GM23338 (cell line): ENCODE measurements at regions not wholly inside any gene's neighbourhood (a gene's known extent, or its start where the extent isn't known, plus 50 kb on each side); places are given as distances from the start of the nearest gene placed in this dataset.

Experiments
- ATAC-seq: fragments of 200-7000 bp; cut with Tn5 transposase; 3 replicates; pipeline ENCODE4 v1.9.1; 2020
- DNase-seq: peaks from one replicate; pipeline ENCODE4 v3.0.0-alpha.2; 2015; ENCODE audit warnings: low spot score
- H2AFZ ChIP-seq: fragments of 200-600 bp; sonication (generic); 2 replicates; pipeline ENCODE4 v1.8.0; 2016; ENCODE audit warnings: antibody characterized with exemption, mild to moderate bottlenecking, moderate library complexity
- H3F3A ChIP-seq: fragments of 200-600 bp; sonication (generic); replicated peaks from 2 replicates; pipeline ENCODE4 v1.8.0; 2017; ENCODE audit warnings: antibody characterized with exemption, mixed run types, low read depth
- H3K27ac ChIP-seq: fragments of 200-600 bp; sonication (generic); 2 replicates; pipeline ENCODE4 v1.6.1; 2016; ENCODE audit warnings: low read depth
- H3K27me3 ChIP-seq: fragments of 200-600 bp; sonication (generic); 2 replicates; pipeline ENCODE4 v1.8.0; 2016; ENCODE audit warnings: mild to moderate bottlenecking, mixed run types, moderate library complexity; ENCODE audit not compliant: insufficient read depth
- H3K36me3 ChIP-seq: fragments of 200-600 bp; sonication (generic); 2 replicates; pipeline ENCODE4 v1.8.0; 2016; ENCODE audit warnings: mild to moderate bottlenecking; ENCODE audit not compliant: insufficient read depth
- H3K4me1 ChIP-seq: fragments of 200-600 bp; sonication (generic); 2 replicates; pipeline ENCODE4 v1.8.0; 2016; ENCODE audit warnings: mild to moderate bottlenecking, moderate library complexity; ENCODE audit not compliant: insufficient read depth
- H3K4me2 ChIP-seq: fragments of 200-600 bp; sonication (generic); 2 replicates; pipeline ENCODE4 v1.7.1; 2017; ENCODE audit warnings: mixed run types
- H3K4me3 ChIP-seq: fragments of 200-600 bp; sonication (generic); 2 replicates; pipeline ENCODE4 v1.6.1; 2016; ENCODE audit warnings: mixed run types
- H3K79me2 ChIP-seq: fragments of 200-600 bp; sonication (generic); replicated peaks from 2 replicates; pipeline ENCODE4 v1.8.0; 2017; ENCODE audit warnings: mild to moderate bottlenecking; ENCODE audit not compliant: insufficient read depth
- H3K9me2 ChIP-seq: fragments of 200-600 bp; sonication (generic); 2 replicates; pipeline ENCODE4 v1.8.0; 2017; ENCODE audit not compliant: insufficient read depth
- H4K20me1 ChIP-seq: fragments of 200-600 bp; sonication (generic); replicated peaks from 2 replicates; pipeline ENCODE4 v1.8.0; 2017; ENCODE audit warnings: mild to moderate bottlenecking; ENCODE audit not compliant: insufficient read depth
- H3K27ac Mint-ChIP-seq: 2 replicates; pipeline ENCODE4 v1.8.0; 2020; ENCODE audit warnings: inconsistent platforms, mild to moderate bottlenecking, moderate library complexity, mixed read lengths
- H3K27me3 Mint-ChIP-seq: 3 replicates; pipeline ENCODE4 v1.8.0; 2022; ENCODE audit warnings: low read depth, mild to moderate bottlenecking, moderate library complexity, mixed read lengths, inconsistent platforms; ENCODE audit not compliant: insufficient read depth, poor library complexity
- H3K36me3 Mint-ChIP-seq: 3 replicates; pipeline ENCODE4 v1.8.0; 2021; ENCODE audit warnings: low read depth, mild to moderate bottlenecking, inconsistent platforms, moderate library complexity, mixed read lengths
- H3K4me1 Mint-ChIP-seq: 3 replicates; pipeline ENCODE4 v1.8.0; 2020; ENCODE audit warnings: mild to moderate bottlenecking, inconsistent platforms, mixed read lengths
- H3K4me3 Mint-ChIP-seq: 3 replicates; pipeline ENCODE4 v1.8.0; 2021; ENCODE audit warnings: moderate library complexity, mild to moderate bottlenecking, inconsistent platforms, mixed read lengths
- H3K9me3 Mint-ChIP-seq: 3 replicates; pipeline ENCODE4 v1.8.0; 2020; ENCODE audit warnings: moderate library complexity, mild to moderate bottlenecking, inconsistent platforms, mixed read lengths
- CREB1 ChIP-seq: fragments of 250-450 bp; sonication (Bioruptor Pico); IDR thresholded peaks from 2 replicates; pipeline ENCODE4 v1.5.0; 2020; ENCODE audit warnings: low read depth, mild to moderate bottlenecking, moderate library complexity
- CTCF ChIP-seq, 2 experiments: fragments of 200-600 bp in 1 of 2; sonication (generic) in 1 of 2; conservative IDR thresholded peaks; 2 replicates each; pipeline versions ENCODE4 v1.5.1 to v1.6.1; 2016 to 2017; ENCODE audit warnings: antibody characterized with exemption in 2 of 2, low read depth in 2 of 2, mild to moderate bottlenecking in 2 of 2, moderate library complexity in 1 of 2
- EZH2 ChIP-seq: fragments of 200-600 bp; sonication (generic); IDR thresholded peaks from one replicate; pipeline ENCODE4 v1.8.0; 2017; ENCODE audit warnings: antibody characterized with exemption, mild to moderate bottlenecking, low read depth; ENCODE audit not compliant: unreplicated experiment
- EZH2phosphoT487 ChIP-seq: fragments of 200-600 bp; sonication (generic); IDR thresholded peaks from one replicate; pipeline ENCODE4 v1.8.1; 2018; ENCODE audit warnings: antibody characterized with exemption; ENCODE audit not compliant: unreplicated experiment
- JUNB ChIP-seq: IDR thresholded peaks from one replicate; pipeline ENCODE4 v1.6.1; 2016; ENCODE audit warnings: antibody characterized with exemption; ENCODE audit not compliant: unreplicated experiment
- NANOG ChIP-seq: IDR thresholded peaks from 2 replicates; pipeline ENCODE4 v1.6.1; 2016; ENCODE audit warnings: antibody characterized with exemption, borderline replicate concordance
- POLR2AphosphoS5 ChIP-seq: IDR thresholded peaks from 2 replicates; pipeline ENCODE4 v1.6.1; 2016; ENCODE audit warnings: antibody characterized with exemption, low read depth
- STAT1 ChIP-seq: IDR thresholded peaks from one replicate; pipeline ENCODE4 v1.6.1; 2016; ENCODE audit warnings: antibody characterized with exemption; ENCODE audit not compliant: unreplicated experiment
- ZNF114 ChIP-seq: fragments of 250-450 bp; sonication (Bioruptor Pico); IDR thresholded peaks from 2 replicates; pipeline ENCODE4 v1.5.0; 2020; ENCODE audit warnings: mild to moderate bottlenecking, moderate library complexity
- ZNF331 ChIP-seq: fragments of 250-450 bp; sonication (Bioruptor Pico); IDR thresholded peaks from 2 replicates; pipeline ENCODE4 v1.5.0; 2020; ENCODE audit warnings: low read depth, mild to moderate bottlenecking, moderate library complexity
- TF ChIP-seq, protein P1 (sequence below): fragments of 250-450 bp; sonication (Bioruptor Pico); IDR thresholded peaks from 2 replicates; pipeline ENCODE4 v1.5.0; 2020; ENCODE audit warnings: mild to moderate bottlenecking, moderate library complexity

GRCh38 chr10:34045571-34046190 lies 711.2 kb upstream of the NRP1 start (continued):
- TF ChIP-seq, protein P1, sequence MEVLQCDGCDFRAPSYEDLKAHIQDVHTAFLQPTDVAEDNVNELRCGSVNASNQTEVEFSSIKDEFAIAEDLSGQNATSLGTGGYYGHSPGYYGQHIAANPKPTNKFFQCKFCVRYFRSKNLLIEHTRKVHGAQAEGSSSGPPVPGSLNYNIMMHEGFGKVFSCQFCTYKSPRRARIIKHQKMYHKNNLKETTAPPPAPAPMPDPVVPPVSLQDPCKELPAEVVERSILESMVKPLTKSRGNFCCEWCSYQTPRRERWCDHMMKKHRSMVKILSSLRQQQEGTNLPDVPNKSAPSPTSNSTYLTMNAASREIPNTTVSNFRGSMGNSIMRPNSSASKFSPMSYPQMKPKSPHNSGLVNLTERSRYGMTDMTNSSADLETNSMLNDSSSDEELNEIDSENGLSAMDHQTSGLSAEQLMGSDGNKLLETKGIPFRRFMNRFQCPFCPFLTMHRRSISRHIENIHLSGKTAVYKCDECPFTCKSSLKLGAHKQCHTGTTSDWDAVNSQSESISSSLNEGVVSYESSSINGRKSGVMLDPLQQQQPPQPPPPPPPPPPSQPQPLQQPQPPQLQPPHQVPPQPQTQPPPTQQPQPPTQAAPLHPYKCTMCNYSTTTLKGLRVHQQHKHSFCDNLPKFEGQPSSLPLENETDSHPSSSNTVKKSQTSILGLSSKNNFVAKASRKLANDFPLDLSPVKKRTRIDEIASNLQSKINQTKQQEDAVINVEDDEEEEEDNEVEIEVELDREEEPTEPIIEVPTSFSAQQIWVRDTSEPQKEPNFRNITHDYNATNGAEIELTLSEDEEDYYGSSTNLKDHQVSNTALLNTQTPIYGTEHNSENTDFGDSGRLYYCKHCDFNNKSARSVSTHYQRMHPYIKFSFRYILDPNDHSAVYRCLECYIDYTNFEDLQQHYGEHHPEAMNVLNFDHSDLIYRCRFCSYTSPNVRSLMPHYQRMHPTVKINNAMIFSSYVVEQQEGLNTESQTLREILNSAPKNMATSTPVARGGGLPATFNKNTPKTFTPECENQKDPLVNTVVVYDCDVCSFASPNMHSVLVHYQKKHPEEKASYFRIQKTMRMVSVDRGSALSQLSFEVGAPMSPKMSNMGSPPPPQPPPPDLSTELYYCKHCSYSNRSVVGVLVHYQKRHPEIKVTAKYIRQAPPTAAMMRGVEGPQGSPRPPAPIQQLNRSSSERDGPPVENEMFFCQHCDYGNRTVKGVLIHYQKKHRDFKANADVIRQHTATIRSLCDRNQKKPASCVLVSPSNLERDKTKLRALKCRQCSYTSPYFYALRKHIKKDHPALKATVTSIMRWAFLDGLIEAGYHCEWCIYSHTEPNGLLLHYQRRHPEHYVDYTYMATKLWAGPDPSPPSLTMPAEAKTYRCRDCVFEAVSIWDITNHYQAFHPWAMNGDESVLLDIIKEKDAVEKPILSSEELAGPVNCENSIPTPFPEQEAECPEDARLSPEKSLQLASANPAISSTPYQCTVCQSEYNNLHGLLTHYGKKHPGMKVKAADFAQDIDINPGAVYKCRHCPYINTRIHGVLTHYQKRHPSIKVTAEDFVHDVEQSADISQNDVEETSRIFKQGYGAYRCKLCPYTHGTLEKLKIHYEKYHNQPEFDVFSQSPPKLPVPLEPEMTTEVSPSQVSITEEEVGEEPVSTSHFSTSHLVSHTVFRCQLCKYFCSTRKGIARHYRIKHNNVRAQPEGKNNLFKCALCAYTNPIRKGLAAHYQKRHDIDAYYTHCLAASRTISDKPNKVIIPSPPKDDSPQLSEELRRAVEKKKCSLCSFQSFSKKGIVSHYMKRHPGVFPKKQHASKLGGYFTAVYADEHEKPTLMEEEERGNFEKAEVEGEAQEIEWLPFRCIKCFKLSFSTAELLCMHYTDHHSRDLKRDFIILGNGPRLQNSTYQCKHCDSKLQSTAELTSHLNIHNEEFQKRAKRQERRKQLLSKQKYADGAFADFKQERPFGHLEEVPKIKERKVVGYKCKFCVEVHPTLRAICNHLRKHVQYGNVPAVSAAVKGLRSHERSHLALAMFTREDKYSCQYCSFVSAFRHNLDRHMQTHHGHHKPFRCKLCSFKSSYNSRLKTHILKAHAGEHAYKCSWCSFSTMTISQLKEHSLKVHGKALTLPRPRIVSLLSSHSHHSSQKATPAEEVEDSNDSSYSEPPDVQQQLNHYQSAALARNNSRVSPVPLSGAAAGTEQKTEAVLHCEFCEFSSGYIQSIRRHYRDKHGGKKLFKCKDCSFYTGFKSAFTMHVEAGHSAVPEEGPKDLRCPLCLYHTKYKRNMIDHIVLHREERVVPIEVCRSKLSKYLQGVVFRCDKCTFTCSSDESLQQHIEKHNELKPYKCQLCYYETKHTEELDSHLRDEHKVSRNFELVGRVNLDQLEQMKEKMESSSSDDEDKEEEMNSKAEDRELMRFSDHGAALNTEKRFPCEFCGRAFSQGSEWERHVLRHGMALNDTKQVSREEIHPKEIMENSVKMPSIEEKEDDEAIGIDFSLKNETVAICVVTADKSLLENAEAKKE (CRISPR knock-in tag), result no peak
- no peak for TF ChIP-seq CREB1 (CRISPR knock-in tag)

DNA sequence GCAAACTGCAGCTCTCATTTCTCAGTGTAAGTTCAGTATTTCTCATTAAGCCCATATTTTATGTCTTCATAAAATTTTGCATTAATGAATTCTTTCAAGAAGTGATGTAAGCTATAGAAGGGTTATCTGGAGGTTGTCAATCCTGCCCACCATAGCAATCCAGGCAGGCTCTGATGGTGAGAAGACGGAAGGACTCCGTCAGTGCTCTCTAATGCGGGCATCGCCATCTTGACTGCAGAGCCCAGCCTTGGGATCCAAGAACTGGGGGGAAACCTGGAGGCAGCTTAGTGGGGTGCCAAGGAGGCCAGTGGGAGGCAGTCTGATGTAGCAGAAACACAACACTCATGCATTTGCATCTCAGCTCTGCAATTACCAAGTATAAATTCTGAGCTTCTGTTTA lies 707.4 kb upstream of the NRP1 start:
- H3K4me3 Mint-ChIP-seq, result no peak overlapping the region
- no peaks in the 10 kb centered on the region for H3K4me1 ChIP-seq
- H4K20me1 ChIP-seq, result no peaks in the 10 kb centered on the region
- H3K36me3 ChIP-seq, result no peaks in the 10 kb centered on the region
- no peaks in the 10 kb centered on the region for H3K9me3 Mint-ChIP-seq
- H2AFZ ChIP-seq, result no peak overlapping the region
- H3F3A ChIP-seq, result no peaks in the 10 kb centered on the region
- DNase-seq (no peak), ATAC-seq (no peak)
- no peaks in the 10 kb centered on the region for H3K79me2 ChIP-seq
- no peak overlapping the region for H3K4me2 ChIP-seq
- no peaks in the 10 kb centered on the region for H3K9me2 ChIP-seq
- H3K4me1 Mint-ChIP-seq, result no peaks in the 10 kb centered on the region
- H3K27ac Mint-ChIP-seq, result no peak overlapping the region
- no peak overlapping the region for H3K27ac ChIP-seq
- H3K4me3 ChIP-seq, result no peak overlapping the region
- no peaks in the 10 kb centered on the region for H3K27me3 Mint-ChIP-seq
- no peaks in the 10 kb centered on the region for H3K36me3 Mint-ChIP-seq
- no peaks in the 10 kb centered on the region for H3K27me3 ChIP-seq
- TF ChIP-seq ZNF114 (CRISPR knock-in tag), result no peak
- no peak for TF ChIP-seq JUNB
- no peak for TF ChIP-seq CREB1 (CRISPR knock-in tag)
- no peak for TF ChIP-seq EZH2phosphoT487
- no peak for TF ChIP-seq STAT1
- no peak for TF ChIP-seq CTCF (conservative IDR thresholded peaks at IDR 0.05; ENCODE audit: low read depth in 2 of 2)
- TF ChIP-seq EZH2, result no peak
- no peak for TF ChIP-seq POLR2AphosphoS5
- TF ChIP-seq ZNF331 (CRISPR knock-in tag), result no peak
- TF ChIP-seq NANOG, result no peak
